ENCODE measurements at regions not wholly inside any gene's neighbourhood (a gene's known extent, or its start where the extent isn't known, plus 50 kb on each side); places are given as distances from the start of the nearest gene placed in this dataset.

DNA sequence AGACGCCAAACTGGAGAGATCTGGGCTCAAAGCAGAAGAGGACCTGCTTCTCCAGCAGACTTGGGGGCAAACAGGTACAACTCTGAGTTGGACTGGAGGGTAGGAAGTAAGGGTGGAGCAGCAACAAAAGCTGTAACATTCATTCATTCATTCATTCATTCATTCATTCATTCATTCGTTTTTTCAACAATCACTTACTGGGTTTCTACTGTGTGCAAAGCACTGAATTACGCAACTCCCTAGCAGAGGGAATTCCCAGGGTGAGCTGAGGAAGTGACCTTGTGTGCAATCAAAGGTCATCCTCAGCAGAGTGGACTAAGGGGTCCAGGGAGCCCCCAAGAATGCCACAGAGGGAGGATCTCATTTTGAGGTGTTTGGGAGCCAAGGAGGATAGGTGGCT is 231.1 kb upstream of the SDK2 start:
- Histone ChIP-seq H2BK5ac (ENCODE audit: low read depth, low read length, poor library complexity, severe bottlenecking) (no peak overlapping the region), H2BK15ac (ENCODE audit: low read depth, poor library complexity, severe bottlenecking) (no peak overlapping the region), H2BK120ac (ENCODE audit: low read depth, low read length) (no peak overlapping the region), H3K23ac (ENCODE audit: low read length in 2 of 2) (no peak overlapping the region), H3K18ac (ENCODE audit: low read depth in 1 of 2, low read length in 2 of 2) (no peak overlapping the region), H3K4me2 (ENCODE audit: low read length, poor library complexity, severe bottlenecking) (no peak overlapping the region), H3K4ac (ENCODE audit: low read depth in 1 of 2, low read length in 2 of 2) (no peak overlapping the region), H2BK12ac (ENCODE audit: low read length in 2 of 2) (no peak overlapping the region), H3K4me3 (ENCODE audit: insufficient read depth in 1 of 2, low read depth in 1 of 2, low read length in 2 of 2) (no peak overlapping the region), H3K27ac (ENCODE audit: low read length, poor library complexity, severe bottlenecking) (no peak overlapping the region), H4K8ac (ENCODE audit: low read length) (no peak overlapping the region), H2AFZ (ENCODE audit: low read depth, low read length) (no peak overlapping the region), H3K4me1 (ENCODE audit: control insufficient read depth, insufficient read depth, low read depth, low read length) (no peaks in the 10 kb centered on the region), H3K9ac (ENCODE audit: low read length) (no peak overlapping the region), H3K79me1 (replicated peaks; ENCODE audit: low read length, poor library complexity, severe bottlenecking) (no peaks in the 10 kb centered on the region), H4K91ac (ENCODE audit: low read length) (no peak overlapping the region), H2AK5ac (ENCODE audit: low read length, severe bottlenecking) (no peak overlapping the region), H3K36me3 (ENCODE audit: control insufficient read depth in 1 of 2, insufficient read depth in 2 of 2, low read depth in 1 of 2, low read length in 2 of 2) (no peaks in the 10 kb centered on the region), H3K27me3 (ENCODE audit: control insufficient read depth in 1 of 2, insufficient read depth in 1 of 2, low read length in 2 of 2) (peaks cover 0 to 89% of the 10 kb centered on the region in 2 experiments), H3K9me3 (ENCODE audit: control insufficient read depth, low read length) (no peaks in the 10 kb centered on the region), H3K14ac (ENCODE audit: low read length in 2 of 2) (no peak overlapping the region)
- DNase-seq: no peak
- WGBS: 90% methylated on average over 1 of the region's 3 CpGs

DNA sequence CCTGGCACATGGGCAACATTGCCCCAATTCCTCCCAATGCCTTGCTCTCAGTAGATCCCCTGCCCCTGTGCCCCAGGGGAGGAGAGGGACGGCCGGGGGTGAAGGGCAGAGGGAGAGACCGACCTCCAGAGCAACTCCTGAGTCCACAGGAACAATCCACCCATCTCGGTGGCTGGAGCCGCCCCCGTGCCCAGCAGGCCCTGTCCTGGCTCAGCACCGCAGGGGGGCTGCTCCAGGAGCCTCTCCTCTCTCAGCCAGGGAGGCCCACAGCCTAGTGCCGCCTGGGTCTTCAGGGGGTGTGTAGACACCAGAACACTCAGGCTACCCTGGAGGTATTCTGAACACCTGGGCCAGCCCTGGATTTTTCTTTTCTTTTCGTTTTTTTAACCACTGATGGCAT is 233.7 kb upstream of the SDK2 start:
- no peak overlapping the region for H2BK120ac ChIP-seq (ENCODE audit: low read depth, low read length)
- H3K27me3 ChIP-seq (ENCODE audit: control insufficient read depth in 1 of 2, insufficient read depth in 1 of 2, low read length in 2 of 2): peaks cover 0 to 93% of the 10 kb centered on the region in 2 experiments
- no peak overlapping the region for H3K4me3 ChIP-seq (ENCODE audit: insufficient read depth in 1 of 2, low read depth in 1 of 2, low read length in 2 of 2)
- H2BK5ac ChIP-seq (ENCODE audit: low read depth, low read length, poor library complexity, severe bottlenecking): no peak overlapping the region
- DNase-seq: no peak
- no peak overlapping the region for H3K4me2 ChIP-seq (ENCODE audit: low read length, poor library complexity, severe bottlenecking)
- no peak overlapping the region for H2AFZ ChIP-seq (ENCODE audit: low read depth, low read length)
- no peaks in the 10 kb centered on the region for H3K9me3 ChIP-seq (ENCODE audit: control insufficient read depth, low read length)
- no peak overlapping the region for H4K8ac ChIP-seq (ENCODE audit: low read length)
- no peak overlapping the region for H2BK12ac ChIP-seq (ENCODE audit: low read length in 2 of 2)
- H4K91ac ChIP-seq (ENCODE audit: low read length): no peak overlapping the region
- no peak overlapping the region for H2AK5ac ChIP-seq (ENCODE audit: low read length, severe bottlenecking)
- no peak overlapping the region for H3K23ac ChIP-seq (ENCODE audit: low read length in 2 of 2)
- no peaks in the 10 kb centered on the region for H3K36me3 ChIP-seq (ENCODE audit: control insufficient read depth in 1 of 2, insufficient read depth in 2 of 2, low read depth in 1 of 2, low read length in 2 of 2)
- WGBS: 52% methylated on average over 8 of the region's 9 CpGs
- no peaks in the 10 kb centered on the region for H3K79me1 ChIP-seq (replicated peaks; ENCODE audit: low read length, poor library complexity, severe bottlenecking)
- H3K4me1 ChIP-seq (ENCODE audit: control insufficient read depth, insufficient read depth, low read depth, low read length): no peaks in the 10 kb centered on the region
- H3K9ac ChIP-seq (ENCODE audit: low read length): no peak overlapping the region
- no peak overlapping the region for H3K18ac ChIP-seq (ENCODE audit: low read depth in 1 of 2, low read length in 2 of 2)
- no peak overlapping the region for H3K14ac ChIP-seq (ENCODE audit: low read length in 2 of 2)
- H2BK15ac ChIP-seq (ENCODE audit: low read depth, poor library complexity, severe bottlenecking): no peak overlapping the region
- no peak overlapping the region for H3K27ac ChIP-seq (ENCODE audit: low read length, poor library complexity, severe bottlenecking)
- no peak overlapping the region for H3K4ac ChIP-seq (ENCODE audit: low read depth in 1 of 2, low read length in 2 of 2)

DNA sequence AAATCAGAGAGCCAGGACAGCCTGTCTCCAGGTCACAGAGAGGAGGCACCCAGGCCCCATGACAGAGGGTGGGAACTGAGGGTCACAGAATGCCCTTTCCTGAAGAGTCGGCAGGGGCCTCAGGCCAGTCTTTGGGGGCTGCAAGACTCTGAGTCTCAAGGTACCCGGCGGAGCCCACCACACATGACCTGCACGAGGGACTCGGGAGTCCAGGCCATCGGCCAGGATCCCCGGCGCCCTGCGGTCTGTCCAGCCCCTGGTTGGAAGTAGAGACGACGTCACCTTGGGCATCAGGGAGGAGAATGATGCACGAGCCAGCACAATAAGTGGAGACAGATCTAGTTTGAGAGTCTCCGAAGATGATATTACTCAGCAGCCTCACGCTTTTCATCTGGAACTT is 234.7 kb upstream of the SDK2 start:
- no peak overlapping the region for H2BK5ac ChIP-seq (ENCODE audit: low read depth, low read length, poor library complexity, severe bottlenecking)
- no peak overlapping the region for H2BK15ac ChIP-seq (ENCODE audit: low read depth, poor library complexity, severe bottlenecking)
- H3K36me3 ChIP-seq (ENCODE audit: control insufficient read depth in 1 of 2, insufficient read depth in 2 of 2, low read depth in 1 of 2, low read length in 2 of 2): no peaks in the 10 kb centered on the region
- WGBS: 85% methylated on average over 14 of the region's 14 CpGs
- H3K9me3 ChIP-seq (ENCODE audit: control insufficient read depth, low read length): no peaks in the 10 kb centered on the region
- no peak overlapping the region for H2AK5ac ChIP-seq (ENCODE audit: low read length, severe bottlenecking)
- DNase-seq: no peak
- no peak overlapping the region for H3K18ac ChIP-seq (ENCODE audit: low read depth in 1 of 2, low read length in 2 of 2)
- no peak overlapping the region for H4K8ac ChIP-seq (ENCODE audit: low read length)
- no peak overlapping the region for H2BK120ac ChIP-seq (ENCODE audit: low read depth, low read length)
- H3K4me3 ChIP-seq (ENCODE audit: insufficient read depth in 1 of 2, low read depth in 1 of 2, low read length in 2 of 2): no peak overlapping the region
- no peak overlapping the region for H3K4me2 ChIP-seq (ENCODE audit: low read length, poor library complexity, severe bottlenecking)
- no peak overlapping the region for H2BK12ac ChIP-seq (ENCODE audit: low read length in 2 of 2)
- H3K4ac ChIP-seq (ENCODE audit: low read depth in 1 of 2, low read length in 2 of 2): no peak overlapping the region
- H3K14ac ChIP-seq (ENCODE audit: low read length in 2 of 2): no peak overlapping the region
- H3K79me1 ChIP-seq (replicated peaks; ENCODE audit: low read length, poor library complexity, severe bottlenecking): no peaks in the 10 kb centered on the region
- H3K27ac ChIP-seq (ENCODE audit: low read length, poor library complexity, severe bottlenecking): no peak overlapping the region
- peaks cover 0 to 98% of the 10 kb centered on the region in 2 experiments for H3K27me3 ChIP-seq (ENCODE audit: control insufficient read depth in 1 of 2, insufficient read depth in 1 of 2, low read length in 2 of 2)
- no peaks in the 10 kb centered on the region for H3K4me1 ChIP-seq (ENCODE audit: control insufficient read depth, insufficient read depth, low read depth, low read length)
- H3K23ac ChIP-seq (ENCODE audit: low read length in 2 of 2): no peak overlapping the region
- no peak overlapping the region for H2AFZ ChIP-seq (ENCODE audit: low read depth, low read length)
- no peak overlapping the region for H4K91ac ChIP-seq (ENCODE audit: low read length)
- H3K9ac ChIP-seq (ENCODE audit: low read length): no peak overlapping the region

DNA sequence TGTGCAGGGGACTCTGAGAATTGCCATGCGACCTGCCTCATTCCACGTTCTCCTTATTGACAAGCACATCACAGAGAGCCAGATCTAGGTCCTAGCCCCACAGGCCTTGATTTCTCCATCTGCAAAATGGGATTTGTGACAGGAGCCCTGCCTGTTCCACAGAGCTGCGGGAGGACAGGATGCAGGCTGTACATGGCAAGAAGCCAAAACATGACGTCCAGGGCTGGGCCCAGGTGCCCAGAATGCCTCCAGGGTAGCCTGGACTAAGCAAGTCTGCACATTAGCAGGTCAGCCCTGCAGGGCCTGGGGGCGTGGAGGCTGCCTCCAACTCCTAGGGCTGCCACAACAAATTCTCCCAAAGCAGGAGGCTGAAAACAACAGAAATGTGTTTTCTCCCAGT is 235.7 kb upstream of the SDK2 start:
- Histone ChIP-seq H2BK12ac (ENCODE audit: low read length in 2 of 2) (no peak overlapping the region), H2BK5ac (ENCODE audit: low read depth, low read length, poor library complexity, severe bottlenecking) (no peak overlapping the region), H3K27me3 (ENCODE audit: control insufficient read depth in 1 of 2, insufficient read depth in 1 of 2, low read length in 2 of 2) (peaks cover 0 to 98% of the 10 kb centered on the region in 2 experiments), H3K79me1 (replicated peaks; ENCODE audit: low read length, poor library complexity, severe bottlenecking) (no peaks in the 10 kb centered on the region), H3K36me3 (ENCODE audit: control insufficient read depth in 1 of 2, insufficient read depth in 2 of 2, low read depth in 1 of 2, low read length in 2 of 2) (no peaks in the 10 kb centered on the region), H3K4me2 (ENCODE audit: low read length, poor library complexity, severe bottlenecking) (no peak overlapping the region), H3K4me1 (ENCODE audit: control insufficient read depth, insufficient read depth, low read depth, low read length) (no peaks in the 10 kb centered on the region), H4K8ac (ENCODE audit: low read length) (no peak overlapping the region), H2BK120ac (ENCODE audit: low read depth, low read length) (no peak overlapping the region), H3K27ac (ENCODE audit: low read length, poor library complexity, severe bottlenecking) (no peak overlapping the region), H2AFZ (ENCODE audit: low read depth, low read length) (no peak overlapping the region), H3K9me3 (ENCODE audit: control insufficient read depth, low read length) (no peaks in the 10 kb centered on the region), H3K23ac (ENCODE audit: low read length in 2 of 2) (no peak overlapping the region), H3K18ac (ENCODE audit: low read depth in 1 of 2, low read length in 2 of 2) (no peak overlapping the region), H3K9ac (ENCODE audit: low read length) (no peak overlapping the region), H2AK5ac (ENCODE audit: low read length, severe bottlenecking) (no peak overlapping the region), H3K14ac (ENCODE audit: low read length in 2 of 2) (no peak overlapping the region), H2BK15ac (ENCODE audit: low read depth, poor library complexity, severe bottlenecking) (no peak overlapping the region), H3K4me3 (ENCODE audit: insufficient read depth in 1 of 2, low read depth in 1 of 2, low read length in 2 of 2) (no peak overlapping the region), H4K91ac (ENCODE audit: low read length) (no peak overlapping the region), H3K4ac (ENCODE audit: low read depth in 1 of 2, low read length in 2 of 2) (no peak overlapping the region)
- DNase-seq: no peak
- 63% methylated on average over 5 of the region's 5 CpGs for WGBS

Measured in mesenchymal stem cell (in vitro differentiated cells and primary cell).